Natural killer cell (primary cell): ENCODE measurements at regions not wholly inside any gene's neighbourhood (a gene's known extent, or its start where the extent isn't known, plus 50 kb on each side); places are given as distances from the start of the nearest gene placed in this dataset.

ENCODE experiments used
- ATAC-seq, 3 donors: fragments of 150-1000 bp in 2 of 3; fragments of 200-7000 bp in 1 of 3; cut with Tn5 transposase; 1 replicate in 1 of 3; 2 replicates in 2 of 3; pipeline ENCODE4 v1.10.0; 2021; ENCODE audit warnings: mild to moderate bottlenecking in 2 of 3, moderate library complexity in 2 of 3
- DNase-seq, 2 donors: peaks; one replicate each; pipeline versions ENCODE4 v3.0.0 to v3.0.0-alpha.2; 2013 to 2021; ENCODE audit warnings: mixed read lengths in 1 of 2
- H3K27ac ChIP-seq: one replicate; pipeline ENCODE4 v1.5.1; 2013; ENCODE audit warnings: mild to moderate bottlenecking, low read length
- H3K27me3 ChIP-seq: one replicate; pipeline ENCODE4 v1.6.1; 2013; ENCODE audit warnings: low read length; ENCODE audit not compliant: control insufficient read depth, insufficient read depth
- H3K36me3 ChIP-seq: one replicate; pipeline ENCODE4 v1.6.1; 2013; ENCODE audit warnings: low read length; ENCODE audit not compliant: control insufficient read depth, insufficient read depth
- H3K4me1 ChIP-seq: one replicate; pipeline ENCODE4 v1.6.1; 2013; ENCODE audit warnings: low read length; ENCODE audit not compliant: control insufficient read depth, insufficient read depth
- H3K4me3 ChIP-seq: one replicate; pipeline ENCODE4 v1.5.1; 2013; ENCODE audit warnings: low read length
- H3K9me3 ChIP-seq: one replicate; pipeline ENCODE4 v1.6.1; 2013; ENCODE audit warnings: low read length; ENCODE audit not compliant: control insufficient read depth, insufficient read depth
- H3K27ac Mint-ChIP-seq, 2 donors: one replicate each; pipeline ENCODE4 v1.8.0; 2022; ENCODE audit warnings: mild to moderate bottlenecking in 2 of 2, mixed read lengths in 2 of 2, moderate library complexity in 1 of 2
- H3K27me3 Mint-ChIP-seq, 2 donors: one replicate each; pipeline ENCODE4 v1.8.0; 2022; ENCODE audit warnings: low read depth in 2 of 2, mixed read lengths in 2 of 2
- H3K36me3 Mint-ChIP-seq: one replicate; pipeline ENCODE4 v1.8.0; 2022; ENCODE audit warnings: mixed read lengths
- H3K4me1 Mint-ChIP-seq, 2 donors: one replicate each; pipeline ENCODE4 v1.8.0; 2022; ENCODE audit warnings: mixed read lengths in 2 of 2
- H3K4me3 Mint-ChIP-seq: one replicate; pipeline ENCODE4 v1.8.0; 2022; ENCODE audit warnings: mild to moderate bottlenecking, moderate library complexity, mixed read lengths
- H3K9me3 Mint-ChIP-seq, 2 donors: one replicate each; pipeline ENCODE4 v1.8.0; 2022; ENCODE audit warnings: mixed read lengths in 2 of 2
- CTCF ChIP-seq: fragments of 200-600 bp; IDR thresholded peaks from one replicate; pipeline ENCODE4 v1.8.0; 2022; ENCODE audit warnings: antibody characterized with exemption
- WGBS: methylation state at CpG from one replicate; pipeline ENCODE4 v1.1.7; 2013; ENCODE audit warnings: missing lambda C conversion rate; ENCODE audit not compliant: insufficient coverage; 5-methylcytosine and 5-hydroxymethylcytosine counted together
- intact Hi-C: fragments of 100-400 bp; cut with micrococcal nuclease; formaldehyde crosslinking; loops from one replicate; pipeline ENCODE4 v1.14.2; 2022

DNA sequence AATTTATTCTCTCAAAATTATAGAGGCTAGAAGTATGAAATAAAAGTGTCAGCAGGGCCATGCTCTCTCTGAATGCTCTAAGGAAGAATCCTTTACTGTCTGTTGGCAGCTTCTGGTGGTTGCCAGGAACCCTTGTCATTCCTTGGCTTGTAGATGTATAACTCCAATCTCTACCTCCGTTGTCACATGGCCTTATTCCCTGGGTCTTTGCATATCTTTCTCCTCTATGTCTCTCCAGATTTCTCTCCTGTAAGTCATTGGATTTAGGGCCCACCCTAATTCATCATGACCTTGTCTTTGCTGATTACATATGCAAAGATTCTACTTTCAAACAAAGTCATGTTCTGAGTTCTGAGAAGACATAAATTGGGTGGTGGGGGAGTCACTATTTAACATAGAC lies 127.0 kb upstream of the CHST9 start:
- H3K36me3 ChIP-seq, result no peaks in the 10 kb centered on the region
- H3K4me1 ChIP-seq, result no peaks in the 10 kb centered on the region
- ATAC-seq (no peak), DNase-seq (no peak)
- Mint-ChIP-seq H3K27me3 (no peaks in the 10 kb centered on the region), H3K4me1 (no peaks in the 10 kb centered on the region), H3K4me3 (no peak overlapping the region), H3K36me3 (no peaks in the 10 kb centered on the region), H3K27ac (no peak overlapping the region), H3K9me3 (peaks cover 0 to 7% of the 10 kb centered on the region in 2 donors)
- no peak overlapping the region for H3K4me3 ChIP-seq
- 65% methylated on average over 1 of the region's 1 CpG for WGBS
- no peak for TF ChIP-seq CTCF
- intact Hi-C loops, result no loop called here
- H3K27ac ChIP-seq, result no peak overlapping the region
- H3K27me3 ChIP-seq, result no peaks in the 10 kb centered on the region
- no peaks in the 10 kb centered on the region for H3K9me3 ChIP-seq

DNA sequence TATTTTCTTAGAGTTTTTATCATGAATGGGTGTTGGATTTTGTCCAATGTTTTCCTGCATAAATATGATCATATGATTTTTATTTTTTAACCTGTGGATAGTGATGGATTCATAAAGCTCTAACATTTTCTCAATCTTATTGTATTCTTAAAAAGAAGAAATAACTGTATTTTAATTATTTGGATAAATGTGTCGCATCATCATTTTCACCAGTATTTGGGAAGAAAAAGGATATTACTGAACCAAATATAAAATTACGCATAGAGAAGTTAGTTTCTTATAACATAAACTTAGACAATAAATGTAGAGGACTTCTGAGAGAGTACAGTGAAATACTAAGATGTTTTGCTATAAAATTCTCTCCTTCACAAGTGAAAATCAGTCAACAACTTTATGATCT lies 126.0 kb upstream of the CHST9 start:
- no CpG with 5 or more reads among the region's 2 CpGs for WGBS
- H3K4me3 ChIP-seq, result no peak overlapping the region
- no peaks in the 10 kb centered on the region for H3K9me3 ChIP-seq
- no peaks in the 10 kb centered on the region for H3K27me3 ChIP-seq
- H3K36me3 ChIP-seq, result no peaks in the 10 kb centered on the region
- ATAC-seq (no peak), DNase-seq (no peak)
- H3K4me1 ChIP-seq, result no peaks in the 10 kb centered on the region
- intact Hi-C loops, result no loop called here
- no peak for TF ChIP-seq CTCF
- Mint-ChIP-seq H3K9me3 (peaks cover 2 to 9% of the 10 kb centered on the region in 2 donors), H3K36me3 (no peaks in the 10 kb centered on the region), H3K27me3 (no peaks in the 10 kb centered on the region), H3K27ac (no peak overlapping the region), H3K4me3 (no peak overlapping the region), H3K4me1 (no peaks in the 10 kb centered on the region)
- H3K27ac ChIP-seq, result no peak overlapping the region

DNA sequence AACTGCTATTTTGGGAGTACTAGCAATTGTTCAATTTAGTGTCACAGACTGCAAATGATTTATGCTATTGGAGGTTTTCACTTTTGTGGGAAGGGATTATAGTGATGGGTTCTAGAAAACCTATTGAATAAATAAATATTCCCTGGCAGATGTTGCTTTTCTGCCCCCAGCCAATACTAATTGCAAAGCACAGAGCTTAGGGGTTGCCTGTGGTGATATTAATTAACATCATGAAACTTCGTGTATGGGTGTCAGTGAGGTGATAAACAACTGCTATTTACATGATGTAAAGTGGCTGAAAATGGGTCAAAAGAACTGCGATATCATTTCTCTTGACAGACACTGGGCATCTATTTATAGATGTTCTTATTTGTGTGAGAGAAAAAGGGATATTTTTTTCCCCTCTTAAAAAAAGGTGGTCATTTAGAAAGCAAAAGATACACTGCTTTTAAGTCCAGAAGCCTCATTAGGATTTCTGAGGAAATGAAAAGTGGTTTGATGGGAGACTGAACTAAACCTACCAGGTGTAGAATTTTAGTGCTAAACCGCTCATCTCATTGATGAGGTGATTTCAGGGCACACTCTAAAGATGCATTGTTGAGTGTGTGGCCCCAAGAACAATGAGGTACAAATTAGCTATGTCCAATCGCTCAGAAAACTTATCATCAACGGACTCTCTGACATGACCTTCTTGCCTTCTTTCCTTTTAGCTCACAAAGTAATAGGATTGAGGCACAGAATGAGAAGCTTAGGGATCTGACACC lies 116.7 kb upstream of the CHST9 start:
- Mint-ChIP-seq H3K4me3 (no peak overlapping the region), H3K36me3 (no peaks in the 10 kb centered on the region), H3K27me3 (no peaks in the 10 kb centered on the region), H3K27ac (no peak overlapping the region), H3K4me1 (no peaks in the 10 kb centered on the region), H3K9me3 (peaks cover 5 to 8% of the 10 kb centered on the region in 2 donors)
- Histone ChIP-seq H3K4me3 (no peak overlapping the region), H3K27ac (no peak overlapping the region), H3K27me3 (no peaks in the 10 kb centered on the region), H3K9me3 (no peaks in the 10 kb centered on the region), H3K4me1 (no peaks in the 10 kb centered on the region), H3K36me3 (no peaks in the 10 kb centered on the region)
- DNase-seq, result no peak
- 63% methylated on average over 5 of the region's 5 CpGs for WGBS
- intact Hi-C loops, result no loop called here
- no peak for TF ChIP-seq CTCF
- no peak for ATAC-seq
